ENCODE measurements at regions not wholly inside any gene's neighbourhood (a gene's known extent, or its start where the extent isn't known, plus 50 kb on each side); places are given as distances from the start of the nearest gene placed in this dataset.
A peak's percentile ranks its signal among the peaks of the same experiment; 100 is the strongest.

GRCh38 chr6:67680297-67680932 is 954.7 kb upstream of the ADGRB3 start:
- no peak for DNase-seq (ENCODE audit: low spot score)
- no peak for FAIRE-seq

DNA sequence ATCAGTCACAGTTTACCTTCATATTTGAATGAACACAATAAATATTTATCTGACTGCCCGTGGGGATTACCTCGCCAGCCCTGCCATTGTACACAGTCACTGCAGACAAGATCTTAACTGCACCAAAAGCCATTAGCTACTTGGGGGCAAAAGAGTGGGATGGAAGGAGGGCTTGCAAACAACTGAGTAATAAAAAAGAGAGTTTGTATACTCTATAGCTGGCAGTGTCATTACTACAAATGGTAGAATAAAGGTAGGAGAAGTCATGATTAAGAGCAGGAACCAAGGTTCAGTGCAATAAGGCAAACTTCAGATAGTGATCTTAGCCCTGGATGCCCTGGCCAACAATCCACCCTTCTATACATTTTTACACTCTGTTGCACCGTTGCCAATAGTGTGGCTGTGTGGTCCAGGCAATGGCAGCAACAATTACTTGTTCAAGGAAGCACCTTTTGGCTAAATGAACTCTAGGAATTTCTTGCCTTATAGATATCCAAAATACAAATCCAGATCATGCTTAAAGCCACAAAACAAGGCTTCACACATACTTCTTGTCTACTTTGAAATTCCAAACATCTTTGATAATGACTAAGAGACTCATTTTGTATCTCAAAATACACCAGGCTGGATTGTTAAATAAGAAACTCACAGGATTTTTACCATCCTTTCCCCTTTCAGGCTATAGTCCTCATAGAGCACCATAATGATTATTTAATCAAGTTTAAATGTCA is 955.4 kb upstream of the ADGRB3 start:
- FAIRE-seq (no peak), DNase-seq (ENCODE audit: low spot score) (no peak)

DNA sequence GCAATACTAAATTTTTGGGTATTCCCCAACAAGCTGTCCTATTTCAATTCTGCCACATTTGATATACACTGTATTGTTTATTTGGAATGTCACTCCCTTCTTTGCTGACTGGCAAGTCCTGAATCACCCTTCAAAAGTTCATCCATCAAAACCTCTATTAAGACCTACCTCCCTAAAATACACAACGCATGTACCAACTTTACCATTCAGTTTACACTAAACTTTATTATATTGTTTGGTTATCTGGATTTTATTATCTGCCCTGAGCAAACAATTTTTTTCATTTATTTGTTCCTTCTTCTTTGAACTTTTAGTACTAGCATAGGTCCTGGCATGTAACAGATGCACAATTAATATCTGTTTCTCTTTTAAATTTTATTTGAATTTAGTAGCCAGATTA is 958.2 kb upstream of the ADGRB3 start:
- DNase-seq (ENCODE audit: low spot score) (no peak), FAIRE-seq (no peak)

DNA sequence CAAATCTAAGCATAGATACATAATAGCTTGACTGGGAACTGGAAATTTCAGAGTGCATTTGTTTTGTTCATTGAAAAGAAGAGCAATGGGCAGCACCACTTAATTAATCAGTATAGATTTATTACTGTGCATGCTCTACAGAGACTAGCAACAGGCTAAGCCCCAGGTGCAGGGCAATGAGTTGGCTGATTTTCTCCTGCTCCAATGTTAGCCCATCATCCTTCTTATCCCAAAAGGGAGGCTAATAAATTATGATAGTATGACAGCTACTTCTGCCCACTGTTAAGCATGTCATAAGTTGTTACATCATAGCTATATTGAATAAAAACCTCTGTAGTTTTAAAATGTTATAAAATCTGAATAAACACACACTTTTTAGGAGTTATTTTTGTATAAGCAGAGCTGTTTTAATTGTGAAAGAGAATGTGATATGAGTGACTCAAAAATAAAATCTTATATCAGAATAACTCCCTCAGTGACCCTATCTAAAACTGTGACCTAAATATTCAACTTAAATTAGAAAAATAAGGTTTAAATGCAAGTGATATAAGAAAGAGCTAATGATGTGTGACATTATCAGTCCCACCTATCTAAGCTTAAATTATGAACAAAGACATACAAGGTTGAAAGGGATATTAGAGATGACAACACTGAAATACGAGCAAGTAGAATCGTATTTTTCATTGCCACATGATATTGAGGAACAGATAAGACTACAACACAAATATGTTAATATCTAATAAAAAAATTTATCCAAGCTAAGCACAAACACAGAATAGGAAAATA is 967.3 kb upstream of the ADGRB3 start:
- no peak for FAIRE-seq
- no peak for DNase-seq (ENCODE audit: low spot score)

DNA sequence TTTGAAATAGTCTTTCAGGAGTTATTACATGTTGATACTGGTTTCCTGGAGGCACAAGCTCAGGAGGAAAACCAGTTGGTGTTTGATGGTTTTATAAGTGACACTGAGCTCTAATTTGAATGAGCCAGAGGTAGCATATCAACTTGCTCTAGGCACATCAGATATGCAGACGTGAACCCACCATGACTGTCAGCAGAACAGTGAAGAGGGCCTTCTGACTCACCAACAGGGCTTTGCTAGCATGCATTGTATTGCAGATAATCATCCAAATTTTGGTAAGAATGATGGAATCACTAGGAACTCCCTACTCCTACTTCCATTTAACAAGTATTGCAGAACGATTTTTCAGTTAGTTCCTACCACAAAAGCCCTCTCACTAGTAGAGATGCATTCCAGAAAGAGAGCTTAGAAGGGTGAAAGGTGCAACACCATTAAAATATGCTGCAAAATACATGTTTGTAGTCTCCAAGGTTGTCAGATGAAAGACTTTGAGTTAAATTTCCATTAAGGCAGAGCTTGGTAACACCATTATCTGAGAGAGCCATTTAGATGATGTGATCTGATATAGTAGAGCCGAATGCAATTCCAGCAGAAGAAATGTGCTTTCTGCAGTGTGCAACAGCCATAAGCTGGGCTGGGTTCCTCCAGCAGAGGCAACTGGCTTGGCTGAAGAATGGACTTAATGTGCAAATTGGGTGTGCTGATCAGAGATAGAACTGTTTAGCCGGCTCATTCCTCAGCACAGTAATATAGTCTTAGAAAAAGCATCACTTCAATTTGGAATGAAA is 968.7 kb upstream of the ADGRB3 start:
- DNase-seq (ENCODE audit: low spot score) (no peak), FAIRE-seq (no peak)

GRCh38 chr6:67664942-67665341 is 970.1 kb upstream of the ADGRB3 start:
- FAIRE-seq (no peak), DNase-seq (ENCODE audit: low spot score) (no peak)

- FAIRE-seq (no peak), DNase-seq (ENCODE audit: low spot score) (no peak)
Measured at GRCh38 chr6:67663105-67663895, 971.8 kb upstream of the ADGRB3 start.

GRCh38 chr6:67653561-67653960 is 981.5 kb upstream of the ADGRB3 start:
- DNase-seq (ENCODE audit: low spot score) (no peak), FAIRE-seq (no peak)

GRCh38 chr6:67646550-67646949 is 988.5 kb upstream of the ADGRB3 start:
- DNase-seq (ENCODE audit: low spot score): no peak
- FAIRE-seq: no peak

- DNase-seq (ENCODE audit: low spot score) (no peak), FAIRE-seq (no peak)
Measured at GRCh38 chr6:67643281-67643680, 991.8 kb upstream of the ADGRB3 start.

DNA sequence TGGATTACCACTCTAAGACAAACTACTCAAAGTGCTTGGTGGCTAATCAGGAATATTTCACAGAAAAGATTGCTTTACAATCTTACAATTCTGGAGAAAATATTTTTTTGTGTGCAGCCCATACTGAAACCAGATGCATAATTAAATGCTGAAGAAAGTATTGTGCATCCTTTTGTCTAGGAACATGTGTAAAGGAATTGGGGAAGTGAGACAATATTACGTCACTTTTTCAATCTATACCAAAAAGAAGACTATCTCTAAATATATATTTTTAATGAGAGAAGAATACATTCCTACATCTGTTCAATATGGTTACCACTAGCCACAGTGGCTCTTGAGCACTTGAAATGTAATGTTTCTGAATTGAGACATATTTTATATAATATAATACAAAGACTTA is 992.5 kb upstream of the ADGRB3 start:
- no peak for FAIRE-seq
- no peak for DNase-seq (ENCODE audit: low spot score)

DNA sequence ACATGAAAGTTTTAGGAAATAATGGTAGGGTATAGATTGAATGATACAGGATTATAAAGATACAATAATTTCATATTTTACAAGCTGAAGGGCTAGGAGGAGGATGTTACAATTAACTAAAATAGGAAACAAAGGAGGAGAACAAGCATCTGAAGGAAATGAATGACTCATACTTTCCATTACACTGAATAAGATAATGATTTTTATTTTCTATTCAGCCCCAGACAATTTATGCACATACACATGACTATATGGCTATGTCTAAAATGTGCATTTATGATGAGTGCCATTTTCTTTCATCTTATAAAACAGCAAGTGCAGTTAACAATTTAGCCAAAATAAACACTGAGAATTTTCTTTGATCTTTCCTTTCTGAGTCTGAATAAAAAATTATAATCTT is 994.6 kb upstream of the ADGRB3 start:
- DNase-seq (ENCODE audit: low spot score) (no peak), FAIRE-seq (no peak)

GRCh38 chr6:67639161-67639560 is 995.9 kb upstream of the ADGRB3 start:
- DNase-seq (ENCODE audit: low spot score): no peak
- no peak for FAIRE-seq

GRCh38 chr6:67634199-67634598 is 1000.9 kb upstream of the ADGRB3 start:
- no peak for FAIRE-seq
- no peak for DNase-seq (ENCODE audit: low spot score)

- FAIRE-seq: no peak
- DNase-seq (ENCODE audit: low spot score): no peak
Measured at GRCh38 chr6:67633058-67633457, 1002.0 kb upstream of the ADGRB3 start.

DNA sequence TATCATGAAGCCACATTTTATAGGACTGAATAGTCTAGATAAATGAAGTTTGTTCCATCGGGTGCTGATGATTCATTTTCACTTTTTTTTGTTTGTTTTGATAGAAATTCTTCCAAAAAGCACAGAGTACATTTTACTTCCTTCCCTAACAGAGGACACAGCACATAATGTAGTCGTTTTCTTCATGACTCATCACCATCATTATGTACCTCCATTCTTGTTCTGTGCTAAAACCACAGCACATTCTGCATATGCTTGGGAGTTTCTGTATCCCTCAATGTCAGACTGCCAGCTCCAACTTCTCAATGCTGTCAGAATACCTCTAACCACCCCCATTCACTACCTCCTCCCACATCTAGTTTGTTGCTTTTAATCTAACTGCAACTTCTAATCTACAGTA is 1004.9 kb upstream of the ADGRB3 start:
- no peak for FAIRE-seq
- DNase-seq (ENCODE audit: low spot score): peak; percentile 17

- DNase-seq (ENCODE audit: low spot score): no peak
- FAIRE-seq: no peak
Measured at GRCh38 chr6:67629258-67629657, 1005.8 kb upstream of the ADGRB3 start.

DNA sequence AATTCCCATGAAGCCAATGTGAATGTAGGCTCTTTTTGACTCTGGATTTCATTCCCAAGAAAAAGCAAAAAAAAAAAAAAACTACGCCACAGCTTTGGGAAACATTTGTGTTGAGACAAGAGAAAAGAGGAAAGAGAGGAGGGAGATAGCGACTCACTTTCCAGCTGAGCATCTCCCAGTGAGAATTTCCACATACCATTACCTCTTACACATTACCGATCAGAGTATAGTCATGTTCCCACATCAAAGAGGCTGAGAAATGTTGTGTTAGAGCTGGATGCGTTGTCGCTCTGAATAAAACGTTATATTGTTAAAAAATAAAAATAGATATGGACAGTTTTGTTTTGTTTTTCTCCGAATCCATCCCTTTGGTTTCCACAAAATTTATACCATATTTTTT is 1019.3 kb upstream of the ADGRB3 start:
- DNase-seq (ENCODE audit: low spot score) (no peak), FAIRE-seq (no peak)

DNA sequence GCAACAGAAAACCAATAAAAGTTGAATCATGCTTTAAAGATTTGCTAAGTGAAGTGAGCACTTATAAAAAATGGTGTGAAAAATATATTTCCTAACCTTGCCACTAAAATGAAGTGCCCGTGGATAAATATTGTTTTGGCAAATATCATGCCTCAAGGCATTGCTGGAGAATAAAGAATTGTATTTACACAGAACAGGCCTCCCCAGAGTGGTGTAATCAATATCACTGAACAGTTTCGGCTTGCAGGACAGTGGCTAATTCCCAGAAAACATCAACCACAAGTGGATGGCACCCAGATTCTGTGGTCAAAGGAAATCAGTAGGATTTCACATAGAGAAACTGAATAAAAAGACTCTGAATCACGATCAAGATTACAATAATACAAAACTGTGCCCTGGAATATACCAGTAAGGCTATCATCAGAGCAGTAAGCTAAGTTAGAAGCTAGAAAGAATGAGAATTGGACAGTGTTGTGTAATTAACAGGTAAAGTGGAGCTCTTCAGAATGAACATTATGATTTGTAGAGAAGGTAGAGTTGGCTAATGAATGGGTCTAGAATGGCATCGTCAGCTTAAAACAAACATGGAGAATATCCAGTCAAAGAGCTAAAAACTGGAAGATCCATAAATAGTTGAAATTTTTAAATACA is 1026.9 kb upstream of the ADGRB3 start:
- DNase-seq (ENCODE audit: low spot score) (no peak), FAIRE-seq (no peak)

All from urothelium cell line (cell line).